OCI-LY3 (cell line): ENCODE measurements at regions not wholly inside any gene's neighbourhood (a gene's known extent, or its start where the extent isn't known, plus 50 kb on each side); places are given as distances from the start of the nearest gene placed in this dataset.

Experiments
- H2AFZ ChIP-seq: fragments of 200-600, 300-600 bp; shearing (Covaris generic); 2 replicates; pipeline ENCODE4 v1.6.0; 2014; ENCODE audit warnings: antibody characterized with exemption, low read depth, low read length
- H3K27ac ChIP-seq: fragments of 200-600, 300-600 bp; sonication (generic); 2 replicates; pipeline ENCODE4 v1.5.1; 2014; ENCODE audit warnings: mild to moderate bottlenecking, low read length, moderate library complexity, mixed read lengths
- H3K27me3 ChIP-seq: fragments of 200-600, 300-600 bp; sonication (generic); 2 replicates; pipeline ENCODE4 v1.6.1; 2014; ENCODE audit warnings: low read depth, low read length, mixed read lengths
- H3K36me3 ChIP-seq: fragments of 200-600, 300-600 bp; sonication (generic); replicated peaks from 2 replicates; pipeline ENCODE3; 2014; ENCODE audit warnings: low read depth, low read length, mixed read lengths
- H3K4me1 ChIP-seq: fragments of 300-600, 200-600 bp; sonication (generic); 2 replicates; pipeline ENCODE4 v1.6.1; 2014; ENCODE audit warnings: low read length, mixed read lengths
- H3K4me2 ChIP-seq: fragments of 200-600, 300-600 bp; sonication (generic); 2 replicates; pipeline ENCODE4 v1.6.1; 2014; ENCODE audit warnings: low read length, mixed read lengths
- H3K4me3 ChIP-seq: fragments of 300-600, 200-600 bp; sonication (generic); 2 replicates; pipeline ENCODE4 v1.5.1; 2014; ENCODE audit warnings: antibody characterized with exemption, mild to moderate bottlenecking, low read length, moderate library complexity
- H3K79me2 ChIP-seq: fragments of 300-600, 200-600 bp; shearing (Covaris generic); 2 replicates; pipeline ENCODE4 v1.6.1; 2014; ENCODE audit warnings: mild to moderate bottlenecking, low read length, mixed read lengths
- H3K9ac ChIP-seq: fragments of 300-600, 200-600 bp; shearing (Covaris generic); 2 replicates; pipeline ENCODE4 v1.6.0; 2014; ENCODE audit warnings: mild to moderate bottlenecking, low read length, moderate library complexity
- H3K9me3 ChIP-seq: fragments of 200-600, 300-600 bp; shearing (Covaris generic); 2 replicates; pipeline ENCODE4 v1.6.1; 2014; ENCODE audit warnings: low read length, mixed read lengths; ENCODE audit not compliant: insufficient read depth
- H4K20me1 ChIP-seq: fragments of 200-600, 300-600 bp; sonication (generic); 2 replicates; pipeline ENCODE4 v1.6.1; 2016; ENCODE audit warnings: low read length, mixed read lengths; ENCODE audit not compliant: insufficient read depth
- EZH2phosphoT487 ChIP-seq: fragments of 200-600 bp; shearing (Covaris generic); IDR thresholded peaks from 2 replicates; pipeline ENCODE4 v1.6.1; 2018; ENCODE audit warnings: antibody characterized with exemption, mixed run types, low read depth
- TF ChIP-seq, protein P1 (sequence below): fragments of 200-600, 300-600 bp; sonication (generic); IDR thresholded peaks from 2 replicates; pipeline ENCODE4 v1.5.1; 2014; ENCODE audit warnings: antibody characterized with exemption, low read length, low read depth

DNA sequence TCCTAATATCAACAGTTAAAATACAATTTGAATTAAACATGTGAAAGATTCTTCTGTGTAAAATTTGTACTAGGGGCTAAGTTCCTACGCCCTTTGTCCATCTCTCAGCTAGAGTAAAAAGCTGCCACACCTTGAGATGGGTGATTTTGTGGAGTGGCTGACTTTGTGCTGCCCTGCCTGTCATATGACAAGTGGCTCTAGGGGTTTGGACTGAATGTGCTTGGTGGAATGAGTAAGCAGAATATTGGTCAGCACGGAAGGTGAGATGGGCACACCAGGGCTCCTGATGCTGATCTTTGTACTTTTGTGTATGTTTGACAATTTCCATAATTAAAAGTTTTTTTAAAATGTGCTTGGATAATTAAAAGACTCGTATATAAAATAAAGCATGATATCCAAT lies 133.6 kb upstream of the SLC45A1 start:
- peaks cover 16% of the 10 kb centered on the region for H3K4me1 ChIP-seq

DNA sequence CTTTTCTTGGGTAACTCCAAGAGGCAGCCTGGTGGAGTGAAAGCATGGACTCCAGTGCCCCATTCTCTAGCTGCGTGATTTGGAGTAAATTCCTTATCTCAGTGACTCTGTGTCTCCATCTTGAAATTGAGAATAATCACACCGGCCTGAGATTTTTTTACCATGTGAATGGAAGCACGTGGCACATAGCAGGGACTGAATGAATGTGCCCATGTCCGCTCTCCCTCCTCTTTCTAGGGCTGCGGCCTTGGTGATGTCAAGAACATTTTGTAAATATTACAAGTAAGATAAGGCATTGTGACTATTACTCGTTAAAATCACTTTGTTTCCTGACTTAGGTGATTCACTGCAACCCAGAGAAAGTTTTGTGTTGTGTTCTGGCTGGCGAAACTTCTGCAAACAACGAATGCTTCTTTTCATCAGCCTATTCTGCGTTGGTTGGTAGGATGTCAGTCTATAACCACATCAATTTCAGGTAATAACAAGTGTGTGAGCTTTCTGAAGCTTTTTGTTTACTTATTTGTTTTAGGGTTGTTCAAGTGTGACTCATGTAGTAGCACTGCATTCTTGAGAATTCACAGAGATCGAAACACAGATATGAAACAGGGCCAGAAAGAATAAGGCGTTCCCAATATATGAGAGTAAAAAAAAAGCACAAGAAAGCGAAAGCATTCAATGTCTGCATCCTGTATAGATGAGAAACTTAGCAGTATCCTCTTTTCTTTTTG lies 135.7 kb upstream of the SLC45A1 start:
- peak overlapping the region; percentile 22; the same call in 1 of the 2 replicates for H3K9ac ChIP-seq

More for the DNA sequence above, 133.6 kb upstream of the SLC45A1 start:
- no peak overlapping the region for H3K27ac ChIP-seq
- no peaks in the 10 kb centered on the region for H4K20me1 ChIP-seq
- H3K4me2 ChIP-seq: no peak overlapping the region
- H3K79me2 ChIP-seq: no peaks in the 10 kb centered on the region
- no peak overlapping the region for H3K4me3 ChIP-seq
- TF ChIP-seq, protein P1, sequence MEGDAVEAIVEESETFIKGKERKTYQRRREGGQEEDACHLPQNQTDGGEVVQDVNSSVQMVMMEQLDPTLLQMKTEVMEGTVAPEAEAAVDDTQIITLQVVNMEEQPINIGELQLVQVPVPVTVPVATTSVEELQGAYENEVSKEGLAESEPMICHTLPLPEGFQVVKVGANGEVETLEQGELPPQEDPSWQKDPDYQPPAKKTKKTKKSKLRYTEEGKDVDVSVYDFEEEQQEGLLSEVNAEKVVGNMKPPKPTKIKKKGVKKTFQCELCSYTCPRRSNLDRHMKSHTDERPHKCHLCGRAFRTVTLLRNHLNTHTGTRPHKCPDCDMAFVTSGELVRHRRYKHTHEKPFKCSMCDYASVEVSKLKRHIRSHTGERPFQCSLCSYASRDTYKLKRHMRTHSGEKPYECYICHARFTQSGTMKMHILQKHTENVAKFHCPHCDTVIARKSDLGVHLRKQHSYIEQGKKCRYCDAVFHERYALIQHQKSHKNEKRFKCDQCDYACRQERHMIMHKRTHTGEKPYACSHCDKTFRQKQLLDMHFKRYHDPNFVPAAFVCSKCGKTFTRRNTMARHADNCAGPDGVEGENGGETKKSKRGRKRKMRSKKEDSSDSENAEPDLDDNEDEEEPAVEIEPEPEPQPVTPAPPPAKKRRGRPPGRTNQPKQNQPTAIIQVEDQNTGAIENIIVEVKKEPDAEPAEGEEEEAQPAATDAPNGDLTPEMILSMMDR: no peak
- TF ChIP-seq EZH2phosphoT487: no peak
- H3K9ac ChIP-seq: no peak overlapping the region
- H3K27me3 ChIP-seq: no peaks in the 10 kb centered on the region
- no peaks in the 10 kb centered on the region for H3K36me3 ChIP-seq
- no peaks in the 10 kb centered on the region for H3K9me3 ChIP-seq
- H2AFZ ChIP-seq: no peak overlapping the region

DNA sequence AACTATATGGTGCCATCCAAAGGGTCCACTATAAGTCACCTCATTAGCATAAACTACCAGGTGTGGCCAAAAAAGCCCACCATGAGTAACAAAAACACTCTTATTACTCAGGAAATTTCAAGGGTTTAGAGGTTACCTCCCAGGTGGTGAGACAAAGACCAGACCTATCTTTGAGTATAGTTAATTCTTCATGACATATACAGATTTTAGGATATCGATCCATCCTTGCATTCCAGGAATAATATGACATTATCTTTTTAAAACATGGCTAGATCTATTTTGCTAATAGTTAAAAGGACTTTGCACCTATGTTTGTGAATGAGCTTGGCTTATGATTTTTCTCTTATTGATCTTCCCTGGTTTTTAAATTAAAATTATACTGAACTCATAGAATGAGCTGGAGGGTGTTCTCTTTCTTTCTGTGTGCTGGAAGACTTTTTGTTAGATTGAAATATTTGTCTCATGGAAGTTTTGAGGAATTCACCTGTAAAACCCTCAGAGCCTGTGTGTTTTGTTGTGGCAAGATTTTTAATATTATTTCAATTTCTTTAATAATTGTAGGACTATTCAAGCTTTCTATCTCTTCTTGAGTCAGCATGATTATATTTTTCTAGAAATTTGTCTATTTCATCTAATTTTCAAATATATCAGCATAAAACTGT lies 138.7 kb upstream of the SLC45A1 start:
- Histone ChIP-seq H3K4me2 (no peak overlapping the region), H3K4me3 (no peak overlapping the region)
- TF ChIP-seq EZH2phosphoT487: no peak
- TF ChIP-seq, protein P1: no peak

More for the DNA sequence above, 135.7 kb upstream of the SLC45A1 start:
- peak overlapping the region; percentile 84 for H3K27ac ChIP-seq
- peak overlapping the region; percentile 65 for H3K4me3 ChIP-seq
- TF ChIP-seq, protein P1: no peak
- TF ChIP-seq EZH2phosphoT487: no peak
- no peaks in the 10 kb centered on the region for H3K9me3 ChIP-seq
- H3K4me2 ChIP-seq: peak overlapping the region; percentile 88
- H3K4me1 ChIP-seq: peaks cover 16% of the 10 kb centered on the region
- H2AFZ ChIP-seq: no peak overlapping the region; the same call in 1 of the 2 replicates
- H3K27me3 ChIP-seq: no peaks in the 10 kb centered on the region
- H3K79me2 ChIP-seq: no peaks in the 10 kb centered on the region
- H3K36me3 ChIP-seq: no peaks in the 10 kb centered on the region
- H4K20me1 ChIP-seq: no peaks in the 10 kb centered on the region

DNA sequence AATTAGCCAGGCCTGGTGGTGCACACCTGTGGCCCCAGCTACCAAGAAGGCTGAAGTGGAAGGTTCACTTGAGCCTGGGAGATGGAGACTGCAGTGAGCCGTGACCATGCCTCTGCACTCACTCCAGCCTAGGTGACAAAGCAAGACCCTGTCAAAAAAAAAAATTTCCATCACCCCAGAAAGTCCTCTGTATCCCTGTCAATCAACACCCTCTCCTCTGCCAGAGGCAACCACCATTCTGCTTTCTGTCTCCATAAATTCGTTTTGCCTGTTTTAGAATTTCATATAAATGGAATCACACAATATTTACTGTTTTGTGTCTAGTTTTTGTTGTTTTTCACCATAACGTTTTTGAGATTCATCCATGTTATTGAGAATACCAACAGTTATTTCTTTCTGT lies 141.6 kb upstream of the SLC45A1 start:
- Histone ChIP-seq H3K9me3 (no peaks in the 10 kb centered on the region), H3K4me2 (no peak overlapping the region), H3K9ac (no peak overlapping the region), H3K27me3 (no peaks in the 10 kb centered on the region), H3K36me3 (no peaks in the 10 kb centered on the region), H3K4me3 (no peak overlapping the region), H3K79me2 (no peaks in the 10 kb centered on the region), H2AFZ (no peak overlapping the region), H4K20me1 (no peaks in the 10 kb centered on the region), H3K27ac (no peak overlapping the region), H3K4me1 (no peaks in the 10 kb centered on the region)
- TF ChIP-seq EZH2phosphoT487: no peak
- TF ChIP-seq, protein P1: no peak

More for the DNA sequence above, 138.7 kb upstream of the SLC45A1 start:
- H3K36me3 ChIP-seq: no peaks in the 10 kb centered on the region
- H3K4me1 ChIP-seq: peaks cover 16% of the 10 kb centered on the region
- no peaks in the 10 kb centered on the region for H3K27me3 ChIP-seq
- H3K27ac ChIP-seq: no peak overlapping the region
- H3K9me3 ChIP-seq: no peaks in the 10 kb centered on the region
- H3K9ac ChIP-seq: no peak overlapping the region
- H3K79me2 ChIP-seq: no peaks in the 10 kb centered on the region
- H2AFZ ChIP-seq: no peak overlapping the region
- no peaks in the 10 kb centered on the region for H4K20me1 ChIP-seq
